ENCODE measurements at regions not wholly inside any gene's neighbourhood (a gene's known extent, or its start where the extent isn't known, plus 50 kb on each side); places are given as distances from the start of the nearest gene placed in this dataset.

DNA sequence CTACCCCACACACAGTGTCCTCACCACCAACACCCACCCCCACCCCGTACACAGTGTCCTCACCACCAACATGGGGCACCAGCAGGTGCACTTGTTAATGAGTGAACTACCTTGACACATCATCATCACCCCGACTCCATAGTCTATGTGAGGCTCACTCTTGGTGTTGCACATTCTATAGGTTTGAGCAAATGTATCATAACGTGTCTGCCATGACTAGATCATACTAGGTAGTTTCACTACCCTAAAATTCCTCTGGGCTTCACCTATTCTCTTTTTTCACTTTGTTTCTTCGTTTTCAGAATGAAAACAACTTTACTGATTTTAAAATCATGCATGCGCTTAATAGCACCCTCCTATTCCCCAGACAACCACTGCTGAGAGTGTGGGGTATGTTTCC lies 102.6 kb upstream of the SLC6A6 start:
- H3K4me1 ChIP-seq (replicated peaks; ENCODE audit: insufficient read depth), result no peaks in the 10 kb centered on the region
- DNase-seq, result no peak
- H3K27ac ChIP-seq, result no peak overlapping the region
- no peaks in the 10 kb centered on the region for H3F3A ChIP-seq (ENCODE audit: insufficient read depth, low read depth)
- H3K36me3 ChIP-seq (ENCODE audit: low read depth), result no peaks in the 10 kb centered on the region
- H4K20me1 ChIP-seq (ENCODE audit: insufficient read depth), result no peaks in the 10 kb centered on the region
- TF ChIP-seq EZH2 (IDR thresholded peaks at IDR 0.05; ENCODE audit: low read depth), result no peak
- TF ChIP-seq, protein P1, sequence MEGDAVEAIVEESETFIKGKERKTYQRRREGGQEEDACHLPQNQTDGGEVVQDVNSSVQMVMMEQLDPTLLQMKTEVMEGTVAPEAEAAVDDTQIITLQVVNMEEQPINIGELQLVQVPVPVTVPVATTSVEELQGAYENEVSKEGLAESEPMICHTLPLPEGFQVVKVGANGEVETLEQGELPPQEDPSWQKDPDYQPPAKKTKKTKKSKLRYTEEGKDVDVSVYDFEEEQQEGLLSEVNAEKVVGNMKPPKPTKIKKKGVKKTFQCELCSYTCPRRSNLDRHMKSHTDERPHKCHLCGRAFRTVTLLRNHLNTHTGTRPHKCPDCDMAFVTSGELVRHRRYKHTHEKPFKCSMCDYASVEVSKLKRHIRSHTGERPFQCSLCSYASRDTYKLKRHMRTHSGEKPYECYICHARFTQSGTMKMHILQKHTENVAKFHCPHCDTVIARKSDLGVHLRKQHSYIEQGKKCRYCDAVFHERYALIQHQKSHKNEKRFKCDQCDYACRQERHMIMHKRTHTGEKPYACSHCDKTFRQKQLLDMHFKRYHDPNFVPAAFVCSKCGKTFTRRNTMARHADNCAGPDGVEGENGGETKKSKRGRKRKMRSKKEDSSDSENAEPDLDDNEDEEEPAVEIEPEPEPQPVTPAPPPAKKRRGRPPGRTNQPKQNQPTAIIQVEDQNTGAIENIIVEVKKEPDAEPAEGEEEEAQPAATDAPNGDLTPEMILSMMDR (conservative IDR thresholded peaks at IDR 0.05), result no peak
- no peaks in the 10 kb centered on the region for H3K9me2 ChIP-seq (ENCODE audit: insufficient read depth)
- no peaks in the 10 kb centered on the region for H3K27me3 ChIP-seq (ENCODE audit: insufficient read depth, low read depth)
- ChIA-PET POLR2A (ENCODE audit: unreplicated experiment) (no interaction called here), CTCF (no interaction called here)
- H3K9me3 ChIP-seq (ENCODE audit: insufficient read depth, low read depth), result no peaks in the 10 kb centered on the region
- H3K4me2 ChIP-seq, result no peak overlapping the region
- H2AFZ ChIP-seq, result no peak overlapping the region
- no peaks in the 10 kb centered on the region for H3K79me2 ChIP-seq (ENCODE audit: low read depth)
- no peak overlapping the region for H3K4me3 ChIP-seq
- intact Hi-C loops (cut with micrococcal nuclease; ENCODE audit: unreplicated experiment), result no loop called here
- no TSS peak for BruUV-seq (replicated peaks)

DNA sequence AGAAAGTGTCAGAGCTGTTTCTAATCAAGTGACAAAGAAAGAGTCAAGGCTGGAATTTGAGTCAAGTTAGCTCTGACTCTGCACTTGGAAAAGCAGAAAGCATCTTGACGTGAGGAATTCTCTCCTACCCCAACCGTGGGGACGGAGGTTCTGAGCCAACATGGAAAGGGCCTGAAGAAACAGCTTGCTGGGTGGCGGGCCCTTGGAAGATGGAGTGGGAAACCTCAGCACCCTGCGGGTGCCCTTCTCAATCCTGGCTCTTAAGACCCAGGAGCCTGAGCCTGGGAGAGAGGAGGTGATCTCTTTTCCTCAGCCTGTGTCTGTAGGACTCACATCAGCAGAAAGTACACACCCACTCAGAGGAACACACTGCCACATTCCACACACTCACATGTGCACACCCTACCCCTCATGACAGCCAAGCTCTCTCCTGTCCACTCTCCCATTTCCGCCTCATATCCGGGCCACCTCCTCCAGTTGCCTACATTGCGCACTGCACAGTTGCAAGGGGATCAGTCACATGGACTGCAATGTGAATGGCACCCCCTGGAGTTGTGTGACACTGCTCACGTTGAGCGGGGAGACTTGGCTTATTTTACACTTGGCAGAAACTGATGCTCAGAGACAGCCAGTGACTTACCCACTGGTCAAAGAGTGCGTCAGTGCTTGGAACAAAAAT lies 101.5 kb upstream of the SLC6A6 start:
- CTCF ChIA-PET, result no interaction called here
- no peak overlapping the region for H3K27ac ChIP-seq

DNA sequence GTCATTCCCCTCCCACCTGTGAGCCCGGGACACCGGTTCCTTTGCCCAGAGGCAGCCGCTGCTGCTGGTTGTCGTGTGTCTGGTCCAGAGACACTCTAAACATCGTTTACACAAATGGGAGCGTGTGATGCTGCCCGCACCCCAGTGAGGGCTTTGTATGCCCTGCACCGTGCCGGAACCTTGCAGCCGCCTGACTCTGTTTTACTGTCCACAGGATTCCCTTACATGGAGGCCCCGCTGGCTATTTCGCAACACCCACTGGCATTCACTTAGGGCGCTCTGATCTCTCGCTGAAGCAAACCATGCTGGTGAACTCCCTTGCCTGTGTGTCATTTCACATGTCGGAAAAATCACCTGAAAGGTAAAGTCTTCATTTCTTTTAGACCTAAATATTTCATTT lies 100.8 kb upstream of the SLC6A6 start:
- Histone ChIP-seq H3K9me2 (ENCODE audit: insufficient read depth) (no peaks in the 10 kb centered on the region), H4K20me1 (ENCODE audit: insufficient read depth) (no peaks in the 10 kb centered on the region), H3K4me1 (replicated peaks; ENCODE audit: insufficient read depth) (no peaks in the 10 kb centered on the region), H3K4me3 (no peak overlapping the region), H2AFZ (no peak overlapping the region), H3K9me3 (ENCODE audit: insufficient read depth, low read depth) (no peaks in the 10 kb centered on the region), H3K27ac (no peak overlapping the region), H3K27me3 (ENCODE audit: insufficient read depth, low read depth) (no peaks in the 10 kb centered on the region), H3F3A (ENCODE audit: insufficient read depth, low read depth) (no peaks in the 10 kb centered on the region), H3K79me2 (ENCODE audit: low read depth) (no peaks in the 10 kb centered on the region), H3K36me3 (ENCODE audit: low read depth) (no peaks in the 10 kb centered on the region), H3K4me2 (no peak overlapping the region)
- ChIA-PET CTCF (no interaction called here), POLR2A (ENCODE audit: unreplicated experiment) (interaction anchor here (0.5 kb wide), 1 partner anchor 1973 kb away, joined by 4 read pairs; no protein-coding TSS in a partner anchor)
- TF ChIP-seq EZH2 (IDR thresholded peaks at IDR 0.05; ENCODE audit: low read depth), result no peak
- TF ChIP-seq, protein P1 (conservative IDR thresholded peaks at IDR 0.05), result no peak
- intact Hi-C loops (cut with micrococcal nuclease; ENCODE audit: unreplicated experiment), result no loop called here
- DNase-seq, result no peak
- BruUV-seq (replicated peaks), result no TSS peak

More for the DNA sequence above, 101.5 kb upstream of the SLC6A6 start:
- intact Hi-C loops (cut with micrococcal nuclease; ENCODE audit: unreplicated experiment), result no loop called here
- no peaks in the 10 kb centered on the region for H3K4me1 ChIP-seq (replicated peaks; ENCODE audit: insufficient read depth)
- no peaks in the 10 kb centered on the region for H4K20me1 ChIP-seq (ENCODE audit: insufficient read depth)
- no peak overlapping the region for H2AFZ ChIP-seq
- H3K9me2 ChIP-seq (ENCODE audit: insufficient read depth), result no peaks in the 10 kb centered on the region
- H3K79me2 ChIP-seq (ENCODE audit: low read depth), result no peaks in the 10 kb centered on the region
- no peak for DNase-seq
- no peaks in the 10 kb centered on the region for H3K9me3 ChIP-seq (ENCODE audit: insufficient read depth, low read depth)
- no peaks in the 10 kb centered on the region for H3F3A ChIP-seq (ENCODE audit: insufficient read depth, low read depth)
- TF ChIP-seq EZH2 (IDR thresholded peaks at IDR 0.05; ENCODE audit: low read depth), result no peak
- TF ChIP-seq, protein P1 (conservative IDR thresholded peaks at IDR 0.05), result no peak
- H3K36me3 ChIP-seq (ENCODE audit: low read depth), result no peaks in the 10 kb centered on the region
- POLR2A ChIA-PET (ENCODE audit: unreplicated experiment), result no interaction called here
- no peak overlapping the region for H3K4me3 ChIP-seq
- BruUV-seq (replicated peaks), result no TSS peak
- no peaks in the 10 kb centered on the region for H3K27me3 ChIP-seq (ENCODE audit: insufficient read depth, low read depth)
- H3K4me2 ChIP-seq, result no peak overlapping the region
